ENCODE measurements at regions not wholly inside any gene's neighbourhood (a gene's known extent, or its start where the extent isn't known, plus 50 kb on each side); places are given as distances from the start of the nearest gene placed in this dataset.

DNA sequence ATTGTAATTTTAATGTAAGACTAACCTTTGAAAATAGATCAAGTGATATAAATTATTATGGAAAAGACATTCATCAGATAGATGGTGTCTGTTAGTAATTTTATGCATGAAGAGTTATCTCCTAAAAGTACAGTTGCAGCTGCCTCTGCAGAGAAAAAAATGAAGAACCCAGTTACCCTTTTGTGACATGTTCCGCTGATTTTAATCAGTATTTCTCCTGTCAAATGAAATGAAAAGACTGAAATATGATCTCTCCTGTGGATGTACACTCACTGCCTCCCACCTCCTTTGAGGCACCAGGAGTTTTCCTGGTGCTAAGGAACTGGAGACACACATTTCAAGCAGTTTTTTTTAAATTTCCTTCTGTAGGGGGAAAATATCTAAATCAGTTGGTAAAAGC lies 277.4 kb downstream of the KIF4B start:
- Histone ChIP-seq H3K4me1 (ENCODE audit: insufficient read depth, low read length) (no peaks in the 10 kb centered on the region), H3K4me3 (ENCODE audit: low read length) (no peak overlapping the region), H3K36me3 (ENCODE audit: insufficient read depth, low read length) (no peaks in the 10 kb centered on the region), H2AFZ (ENCODE audit: low read depth, low read length) (no peak overlapping the region), H3K27me3 (ENCODE audit: insufficient read depth, low read length) (no peaks in the 10 kb centered on the region), H3K9me3 (ENCODE audit: low read length) (no peaks in the 10 kb centered on the region)

DNA sequence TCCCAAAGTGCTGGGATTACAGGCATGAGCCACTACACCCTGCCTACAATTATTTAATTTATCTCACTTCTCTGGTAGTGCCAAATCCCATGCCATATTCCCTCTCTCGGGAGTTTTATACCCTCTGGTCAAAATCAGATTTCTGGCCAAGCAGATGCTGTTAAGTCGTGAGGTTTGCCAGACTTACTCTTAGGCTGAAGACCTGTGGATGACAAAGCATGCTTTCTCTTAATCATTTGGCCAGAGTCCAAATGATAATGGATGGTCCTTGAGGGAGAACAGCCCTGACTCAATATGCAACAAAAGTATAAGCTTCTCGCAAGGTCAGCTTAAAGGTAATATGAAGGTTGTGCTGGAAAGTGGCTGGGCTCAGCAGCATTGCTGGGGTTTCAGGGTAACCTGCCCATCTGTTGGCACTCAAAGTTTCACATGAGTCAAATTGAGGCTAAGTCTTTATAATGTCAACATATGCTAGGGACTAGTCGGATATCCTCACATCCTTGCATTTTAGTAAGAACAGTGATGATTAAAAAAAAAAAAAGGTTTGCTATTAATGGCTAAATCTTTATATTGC lies 280.1 kb downstream of the KIF4B start:
- H3K9me3 ChIP-seq (ENCODE audit: low read length), result no peaks in the 10 kb centered on the region
- no peak overlapping the region for H3K4me3 ChIP-seq (ENCODE audit: low read length)
- no peaks in the 10 kb centered on the region for H3K4me1 ChIP-seq (ENCODE audit: insufficient read depth, low read length)
- H3K27me3 ChIP-seq (ENCODE audit: insufficient read depth, low read length), result no peaks in the 10 kb centered on the region
- H3K36me3 ChIP-seq (ENCODE audit: insufficient read depth, low read length), result no peaks in the 10 kb centered on the region
- no peak overlapping the region for H2AFZ ChIP-seq (ENCODE audit: low read depth, low read length)

DNA sequence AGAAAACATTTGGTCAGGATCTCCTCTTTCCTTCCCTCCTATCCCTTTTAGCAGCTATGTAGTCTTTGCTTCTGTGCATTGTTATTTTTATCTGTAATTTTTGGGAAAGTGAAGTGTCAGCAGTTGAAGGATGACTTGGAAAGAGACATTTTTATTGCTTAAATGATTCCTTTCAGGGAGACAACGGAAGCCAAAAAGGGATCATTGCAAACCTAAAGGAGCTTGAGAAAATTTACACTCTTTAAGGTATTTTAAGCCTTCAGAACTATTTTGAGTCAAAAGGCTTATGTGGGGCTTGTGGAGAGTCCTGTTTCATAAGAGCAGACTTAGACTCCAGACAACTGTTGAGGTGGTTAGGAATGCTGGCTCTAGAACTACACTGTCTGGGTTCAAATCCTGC lies 281.6 kb downstream of the KIF4B start:
- Histone ChIP-seq H3K4me1 (ENCODE audit: insufficient read depth, low read length) (no peaks in the 10 kb centered on the region), H3K4me3 (ENCODE audit: low read length) (no peak overlapping the region), H3K27me3 (ENCODE audit: insufficient read depth, low read length) (no peaks in the 10 kb centered on the region), H2AFZ (ENCODE audit: low read depth, low read length) (no peak overlapping the region), H3K36me3 (ENCODE audit: insufficient read depth, low read length) (no peaks in the 10 kb centered on the region), H3K9me3 (ENCODE audit: low read length) (no peaks in the 10 kb centered on the region)

DNA sequence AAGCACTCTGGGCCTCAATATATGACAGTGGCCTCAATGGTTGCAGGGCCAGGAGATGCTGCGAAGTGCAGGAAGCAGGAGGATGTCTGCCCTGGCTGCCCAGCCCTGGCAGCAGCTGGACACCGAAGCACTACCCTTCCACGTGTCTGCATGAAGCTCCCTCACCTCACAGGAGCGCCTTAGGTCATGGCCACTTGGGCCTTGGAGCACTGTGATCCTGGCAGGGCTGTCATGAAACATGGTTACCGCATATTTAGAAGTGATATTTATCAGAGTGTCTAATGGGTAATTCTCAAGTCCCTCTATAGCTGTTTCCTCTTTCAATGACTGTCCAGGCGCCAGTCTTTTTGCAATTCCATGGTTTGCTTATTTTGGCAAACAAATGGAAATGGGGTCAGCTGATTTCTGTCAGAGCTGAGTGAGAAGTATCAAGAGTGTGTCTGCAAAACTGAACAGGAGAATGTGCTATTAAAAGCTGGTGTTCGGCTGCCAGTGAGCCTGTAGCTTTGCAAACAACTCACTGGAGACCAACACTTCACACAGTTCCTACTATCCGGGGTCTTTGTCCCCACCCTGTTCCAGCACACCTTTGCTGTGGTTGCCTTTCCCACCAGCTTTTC lies 285.9 kb downstream of the KIF4B start:
- Histone ChIP-seq H3K4me1 (ENCODE audit: insufficient read depth, low read length) (no peaks in the 10 kb centered on the region), H3K4me3 (ENCODE audit: low read length) (no peak overlapping the region), H3K9me3 (ENCODE audit: low read length) (no peaks in the 10 kb centered on the region), H2AFZ (ENCODE audit: low read depth, low read length) (no peak overlapping the region), H3K36me3 (ENCODE audit: insufficient read depth, low read length) (no peaks in the 10 kb centered on the region), H3K27me3 (ENCODE audit: insufficient read depth, low read length) (no peaks in the 10 kb centered on the region)

DNA sequence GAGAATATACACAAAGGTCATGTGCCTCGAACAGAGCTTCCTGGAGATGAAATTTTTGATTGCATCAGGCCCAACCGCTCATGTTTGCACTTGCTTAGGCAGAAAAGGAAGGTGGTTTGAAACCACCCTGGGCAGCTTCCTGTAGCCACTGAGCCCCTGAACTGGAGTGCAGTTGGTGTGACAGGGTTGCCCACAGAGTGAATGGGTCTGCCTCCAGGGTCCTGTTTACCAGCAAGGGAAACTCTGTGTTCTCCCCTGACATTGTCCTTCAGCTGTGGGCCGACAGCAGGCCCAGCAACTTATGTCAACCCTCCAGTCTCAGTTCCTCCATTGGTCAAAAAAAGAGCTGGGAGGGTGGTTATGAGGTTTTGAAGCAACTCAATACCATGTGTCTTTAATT lies 289.6 kb downstream of the KIF4B start:
- Histone ChIP-seq H3K4me1 (ENCODE audit: insufficient read depth, low read length) (no peaks in the 10 kb centered on the region), H3K27me3 (ENCODE audit: insufficient read depth, low read length) (no peaks in the 10 kb centered on the region), H3K36me3 (ENCODE audit: insufficient read depth, low read length) (no peaks in the 10 kb centered on the region), H3K9me3 (ENCODE audit: low read length) (no peaks in the 10 kb centered on the region), H3K4me3 (ENCODE audit: low read length) (no peak overlapping the region), H2AFZ (ENCODE audit: low read depth, low read length) (no peak overlapping the region)

DNA sequence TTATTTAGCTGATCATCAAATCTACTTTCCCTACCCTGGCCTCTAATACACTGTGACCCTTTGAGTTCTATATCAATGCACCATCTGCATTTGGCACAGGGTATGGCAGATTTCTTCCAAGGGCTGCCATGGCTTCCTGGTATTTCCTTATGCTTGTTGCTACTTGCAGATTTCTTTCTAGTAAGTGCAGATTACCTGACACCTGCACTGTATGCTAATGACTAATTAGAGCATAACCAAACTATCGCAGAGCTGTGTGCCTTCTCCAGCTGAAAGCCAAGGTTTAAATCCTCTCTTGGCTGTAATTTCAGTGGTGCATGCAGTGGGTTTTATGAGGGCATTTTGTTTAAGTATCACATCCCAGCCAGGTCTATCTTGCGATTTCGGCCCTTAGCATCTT lies 293.7 kb downstream of the KIF4B start:
- Histone ChIP-seq H3K27me3 (ENCODE audit: insufficient read depth, low read length) (no peaks in the 10 kb centered on the region), H3K4me3 (ENCODE audit: low read length) (no peak overlapping the region), H3K4me1 (ENCODE audit: insufficient read depth, low read length) (no peaks in the 10 kb centered on the region), H2AFZ (ENCODE audit: low read depth, low read length) (no peak overlapping the region), H3K9me3 (ENCODE audit: low read length) (no peaks in the 10 kb centered on the region), H3K36me3 (ENCODE audit: insufficient read depth, low read length) (no peaks in the 10 kb centered on the region)

DNA sequence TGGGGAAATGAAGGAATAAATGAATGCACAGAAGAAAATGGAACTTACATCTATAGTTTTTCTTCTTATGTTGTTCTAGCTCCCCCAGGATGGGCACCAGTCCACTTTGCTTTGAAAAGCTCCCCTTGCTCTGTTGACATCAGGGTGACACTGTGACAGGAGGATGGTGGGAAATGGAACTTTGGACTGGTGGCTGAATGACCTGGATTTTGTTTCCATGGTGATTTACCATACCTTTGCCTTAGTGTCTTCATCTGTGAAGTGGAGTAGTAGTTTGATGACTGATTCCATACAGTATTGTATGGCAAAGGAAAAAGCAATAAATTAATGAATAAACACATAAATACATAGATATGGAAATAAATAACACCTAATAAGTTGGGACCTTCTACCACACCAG lies 294.7 kb downstream of the KIF4B start:
- Histone ChIP-seq H3K4me1 (ENCODE audit: insufficient read depth, low read length) (no peaks in the 10 kb centered on the region), H3K27me3 (ENCODE audit: insufficient read depth, low read length) (no peaks in the 10 kb centered on the region), H3K36me3 (ENCODE audit: insufficient read depth, low read length) (no peaks in the 10 kb centered on the region), H2AFZ (ENCODE audit: low read depth, low read length) (no peak overlapping the region), H3K4me3 (ENCODE audit: low read length) (no peak overlapping the region), H3K9me3 (ENCODE audit: low read length) (no peaks in the 10 kb centered on the region)

DNA sequence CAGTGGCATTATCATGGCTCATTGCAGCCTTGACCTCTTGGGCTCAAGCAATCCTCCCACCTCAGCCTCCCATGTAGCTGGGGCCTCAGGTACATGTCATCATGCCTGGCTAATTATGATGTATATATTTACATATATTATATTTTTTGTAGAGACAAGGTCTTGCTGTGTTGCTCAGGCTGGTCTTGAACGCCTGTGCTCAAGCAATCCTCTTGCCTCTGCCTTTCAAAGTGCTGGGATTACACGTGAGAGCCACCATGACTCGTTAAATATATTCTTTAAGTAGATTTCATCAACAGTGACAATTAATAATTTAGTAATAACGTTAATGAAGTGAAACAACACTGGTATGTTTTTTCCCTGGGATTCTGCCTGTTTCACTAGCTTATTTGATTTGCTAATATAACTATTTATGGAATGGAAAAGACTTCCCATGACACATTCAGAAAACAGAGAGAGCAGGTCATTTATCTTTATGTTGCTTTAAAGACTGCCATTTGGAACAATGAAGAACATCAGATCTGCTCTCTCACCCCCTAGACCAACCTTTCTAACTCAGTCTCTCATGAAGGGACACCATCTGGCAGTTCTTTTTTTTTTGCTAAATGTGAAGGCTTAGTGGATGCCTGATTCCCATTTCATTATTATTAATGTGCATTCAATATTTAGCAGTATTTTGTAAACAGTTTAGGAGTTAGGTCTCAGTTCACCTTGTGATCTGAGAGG lies 295.6 kb downstream of the KIF4B start:
- H3K27me3 ChIP-seq (ENCODE audit: insufficient read depth, low read length), result no peaks in the 10 kb centered on the region
- H3K9me3 ChIP-seq (ENCODE audit: low read length), result no peaks in the 10 kb centered on the region
- H3K4me1 ChIP-seq (ENCODE audit: insufficient read depth, low read length), result no peaks in the 10 kb centered on the region
- H3K36me3 ChIP-seq (ENCODE audit: insufficient read depth, low read length), result no peaks in the 10 kb centered on the region
- no peak overlapping the region for H2AFZ ChIP-seq (ENCODE audit: low read depth, low read length)
- no peak overlapping the region for H3K4me3 ChIP-seq (ENCODE audit: low read length)

DNA sequence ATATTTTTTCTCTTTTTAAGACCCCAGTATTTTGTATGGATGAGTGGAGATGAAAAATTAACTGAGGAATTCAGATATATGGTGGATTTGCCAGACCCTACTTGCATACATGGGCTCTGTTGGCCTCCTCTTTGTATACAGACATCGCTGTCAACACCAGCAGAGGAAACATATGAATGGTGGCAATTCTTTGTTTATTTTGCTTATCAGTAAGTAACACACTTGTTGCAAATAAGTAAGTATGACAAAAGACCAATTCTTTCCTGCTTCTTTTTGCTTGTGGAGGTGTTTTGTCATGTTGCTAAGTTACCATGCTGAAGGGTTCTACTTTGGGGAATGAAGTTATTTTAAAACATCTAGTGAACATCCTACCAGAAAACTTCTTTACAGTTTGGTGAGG lies 298.2 kb downstream of the KIF4B start:
- Histone ChIP-seq H3K4me3 (ENCODE audit: low read length) (no peak overlapping the region), H3K36me3 (ENCODE audit: insufficient read depth, low read length) (no peaks in the 10 kb centered on the region), H2AFZ (ENCODE audit: low read depth, low read length) (no peak overlapping the region), H3K9me3 (ENCODE audit: low read length) (no peaks in the 10 kb centered on the region), H3K4me1 (ENCODE audit: insufficient read depth, low read length) (no peaks in the 10 kb centered on the region), H3K27me3 (ENCODE audit: insufficient read depth, low read length) (no peaks in the 10 kb centered on the region)

DNA sequence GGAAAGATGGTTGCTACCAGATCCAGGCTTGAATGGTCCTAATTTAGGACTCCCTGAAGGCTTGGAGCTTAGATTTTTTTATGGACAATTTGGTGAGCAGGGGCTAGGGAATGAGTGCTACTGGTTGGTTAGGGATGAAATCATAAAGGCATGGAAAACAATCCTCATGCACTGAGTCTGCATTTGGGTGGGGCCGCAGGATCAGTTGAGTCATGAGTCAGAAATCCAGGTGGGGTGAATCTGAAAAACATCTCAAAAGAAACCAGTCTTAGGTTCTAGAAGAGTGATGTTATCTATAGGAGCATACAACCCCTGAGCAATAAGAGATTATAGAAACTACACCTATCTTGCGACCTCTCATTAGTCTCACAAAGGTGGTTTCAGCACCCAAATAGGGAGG lies 300.0 kb downstream of the KIF4B start:
- Histone ChIP-seq H2AFZ (ENCODE audit: low read depth, low read length) (no peak overlapping the region), H3K27me3 (ENCODE audit: insufficient read depth, low read length) (no peaks in the 10 kb centered on the region), H3K4me1 (ENCODE audit: insufficient read depth, low read length) (no peaks in the 10 kb centered on the region), H3K4me3 (ENCODE audit: low read length) (no peak overlapping the region), H3K9me3 (ENCODE audit: low read length) (no peaks in the 10 kb centered on the region), H3K36me3 (ENCODE audit: insufficient read depth, low read length) (no peaks in the 10 kb centered on the region)

DNA sequence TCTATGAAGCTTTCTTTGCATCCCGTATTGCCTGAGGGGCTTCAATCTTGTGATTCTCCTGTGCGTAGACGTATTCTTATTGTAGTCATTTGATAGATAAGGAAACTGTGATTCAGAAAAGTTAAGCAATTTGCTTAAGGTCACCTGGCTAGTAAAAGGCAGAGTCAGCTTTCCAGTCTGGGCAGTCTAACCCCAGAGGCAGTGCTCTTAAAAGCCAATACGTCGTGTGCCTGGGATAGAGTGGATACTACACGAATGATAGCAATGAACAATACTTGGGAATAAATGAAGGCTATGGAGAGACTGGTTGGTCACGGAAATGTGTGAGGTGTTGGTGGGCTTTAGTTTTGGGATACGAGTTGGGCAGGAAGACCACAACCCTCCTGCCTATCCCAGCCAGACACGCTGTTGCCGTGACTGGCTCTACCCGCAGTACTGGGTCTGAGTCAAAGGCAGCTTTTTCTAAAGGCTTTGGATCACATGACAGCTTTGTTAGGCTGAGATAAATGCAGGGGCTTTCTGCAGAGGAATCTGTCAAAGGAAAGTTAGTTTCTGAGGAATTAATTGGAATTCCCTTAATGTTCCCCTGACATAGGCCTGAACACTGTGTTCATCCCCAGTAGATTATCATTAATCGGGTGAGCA lies 302.6 kb downstream of the KIF4B start:
- Histone ChIP-seq H3K4me3 (ENCODE audit: low read length) (no peak overlapping the region), H3K9me3 (ENCODE audit: low read length) (no peaks in the 10 kb centered on the region), H3K27me3 (ENCODE audit: insufficient read depth, low read length) (no peaks in the 10 kb centered on the region), H2AFZ (ENCODE audit: low read depth, low read length) (no peak overlapping the region), H3K36me3 (ENCODE audit: insufficient read depth, low read length) (no peaks in the 10 kb centered on the region), H3K4me1 (ENCODE audit: insufficient read depth, low read length) (no peaks in the 10 kb centered on the region)

DNA sequence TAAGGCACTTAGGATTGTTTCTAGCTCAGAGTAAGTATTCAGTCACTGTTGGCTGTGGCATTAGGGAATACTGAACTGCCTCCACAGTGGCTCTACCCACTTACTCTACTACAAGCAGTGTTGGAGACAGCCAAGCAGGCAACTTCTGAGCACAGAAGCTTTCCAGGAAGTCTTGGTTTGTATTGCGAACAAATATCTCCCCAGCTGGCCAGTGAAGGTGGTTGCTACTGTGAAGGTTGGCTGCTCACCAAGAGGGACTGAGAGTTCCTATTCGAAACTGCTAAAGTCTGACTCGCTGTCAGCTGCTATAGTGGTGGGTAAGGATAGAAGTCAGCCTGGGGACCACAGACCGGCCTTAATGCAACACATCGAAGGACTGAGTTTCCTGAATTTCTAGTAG lies 319.1 kb downstream of the KIF4B start:
- Histone ChIP-seq H3K27me3 (ENCODE audit: insufficient read depth, low read length) (no peaks in the 10 kb centered on the region), H3K9me3 (ENCODE audit: low read length) (no peaks in the 10 kb centered on the region), H3K36me3 (ENCODE audit: insufficient read depth, low read length) (no peaks in the 10 kb centered on the region), H3K4me1 (ENCODE audit: insufficient read depth, low read length) (no peaks in the 10 kb centered on the region), H2AFZ (ENCODE audit: low read depth, low read length) (no peak overlapping the region), H3K4me3 (ENCODE audit: low read length) (no peak overlapping the region)

DNA sequence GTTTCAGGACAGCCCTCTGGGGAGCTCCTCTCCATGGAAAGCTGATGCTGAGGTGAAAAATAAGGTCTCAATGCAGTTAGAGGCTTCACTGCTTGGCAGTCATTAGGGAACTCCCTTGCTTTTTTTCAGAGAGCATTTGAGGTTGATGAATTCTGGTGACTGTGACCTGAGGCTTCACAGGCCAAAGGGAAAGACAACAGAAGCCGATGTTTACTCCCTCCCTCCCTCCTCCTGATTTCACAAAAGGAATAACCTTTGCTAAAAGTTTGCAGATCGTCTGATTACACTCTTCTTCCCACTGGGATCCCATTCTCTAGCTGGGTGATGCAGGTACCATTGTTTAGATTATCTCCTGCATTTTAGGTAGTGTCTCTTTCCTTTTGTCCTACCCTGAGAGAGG lies 329.4 kb downstream of the KIF4B start:
- H3K4me3 ChIP-seq (ENCODE audit: low read length), result no peak overlapping the region
- H3K4me1 ChIP-seq (ENCODE audit: insufficient read depth, low read length), result no peaks in the 10 kb centered on the region
- no peaks in the 10 kb centered on the region for H3K36me3 ChIP-seq (ENCODE audit: insufficient read depth, low read length)
- no peaks in the 10 kb centered on the region for H3K27me3 ChIP-seq (ENCODE audit: insufficient read depth, low read length)
- H3K9me3 ChIP-seq (ENCODE audit: low read length), result no peaks in the 10 kb centered on the region
- H2AFZ ChIP-seq (ENCODE audit: low read depth, low read length), result no peak overlapping the region
